CD14-positive monocyte (primary cell): ENCODE measurements at regions not wholly inside any gene's neighbourhood (a gene's known extent, or its start where the extent isn't known, plus 50 kb on each side); places are given as distances from the start of the nearest gene placed in this dataset. TPM values are rescaled to one million over a fixed set of nuclear protein-coding genes. Genes with fewer than 3 reads are reported as not detected.

Experiments
- DNase-seq, 3 donors: peaks; one replicate each; pipeline ENCODE4 v3.0.0-alpha.2; 2011 to 2022
- H2AFZ ChIP-seq: 2 replicates; pipeline ENCODE4 v1.6.0; 2012; ENCODE audit warnings: mild to moderate bottlenecking, low read depth, low read length, inconsistent platforms; ENCODE audit not compliant: insufficient read depth, poor library complexity, severe bottlenecking
- H3K27ac ChIP-seq, 2 donors: 1 replicate in 1 of 2; 2 replicates in 1 of 2; pipeline ENCODE4 v1.5.1; 2012 to 2013; ENCODE audit warnings: low read length in 2 of 2, control low read depth in 1 of 2, inconsistent platforms in 1 of 2, low read depth in 1 of 2, mild to moderate bottlenecking in 1 of 2
- H3K27me3 ChIP-seq, 2 donors: one replicate each; pipeline versions ENCODE4 v1.6.0 to v1.6.1; 2011 to 2013; ENCODE audit warnings: low read length in 2 of 2; ENCODE audit not compliant: control insufficient read depth in 2 of 2, insufficient read depth in 2 of 2
- H3K36me3 ChIP-seq, 2 donors: replicated peaks in 1 of 2; 1 replicate in 1 of 2; 2 replicates in 1 of 2; pipeline versions ENCODE4 v1.5.1 to v1.6.1; 2012 to 2013; ENCODE audit warnings: low read length in 2 of 2, control low read depth in 1 of 2, inconsistent platforms in 1 of 2, mild to moderate bottlenecking in 1 of 2; ENCODE audit not compliant: insufficient read depth in 2 of 2, control insufficient read depth in 1 of 2
- H3K4me1 ChIP-seq, 2 donors: 1 replicate in 1 of 2; 2 replicates in 1 of 2; pipeline versions ENCODE4 v1.5.1 to v1.6.1; 2012 to 2013; ENCODE audit warnings: low read length in 2 of 2, control low read depth in 1 of 2, inconsistent platforms in 1 of 2, mild to moderate bottlenecking in 1 of 2, moderate library complexity in 1 of 2; ENCODE audit not compliant: insufficient read depth in 2 of 2, control insufficient read depth in 1 of 2
- H3K4me2 ChIP-seq: replicated peaks from 2 replicates; pipeline ENCODE3; 2012; ENCODE audit warnings: low read length, moderate library complexity, mild to moderate bottlenecking; ENCODE audit not compliant: poor library complexity, severe bottlenecking; ENCODE audit errors: extremely low read depth
- H3K4me3 ChIP-seq, 3 experiments: fragments of 200-600 bp in 1 of 3; sonication (generic) in 1 of 3; replicated peaks in 1 of 3; 1 replicate in 2 of 3; 2 replicates in 1 of 3; pipeline ENCODE4 v1.5.1; 2011 to 2013; ENCODE audit warnings: low read length in 3 of 3, mild to moderate bottlenecking in 3 of 3, control low read depth in 2 of 3, low read depth in 2 of 3, inconsistent platforms in 1 of 3, moderate library complexity in 1 of 3
- H3K79me2 ChIP-seq: 2 replicates; pipeline ENCODE4 v1.6.0; 2012; ENCODE audit warnings: mild to moderate bottlenecking, control low read depth, inconsistent platforms, low read length, moderate library complexity; ENCODE audit not compliant: insufficient read depth
- H3K9ac ChIP-seq: 2 replicates; pipeline ENCODE4 v1.6.0; 2017; ENCODE audit warnings: low read length, mild to moderate bottlenecking; ENCODE audit not compliant: insufficient read depth, poor library complexity, severe bottlenecking
- H3K9me3 ChIP-seq, 2 donors: replicated peaks in 1 of 2; 1 replicate in 1 of 2; 2 replicates in 1 of 2; pipeline versions ENCODE4 v1.5.1 to v1.6.1; 2012 to 2013; ENCODE audit warnings: low read length in 2 of 2, control low read depth in 1 of 2; ENCODE audit not compliant: control insufficient read depth in 1 of 2, insufficient read depth in 1 of 2
- H4K20me1 ChIP-seq: 2 replicates; pipeline ENCODE4 v1.6.0; 2012; ENCODE audit warnings: mild to moderate bottlenecking, low read length, control low read depth, moderate library complexity; ENCODE audit not compliant: insufficient read depth
- H3K27ac Mint-ChIP-seq, 7 donors: one replicate each; pipeline ENCODE4 v1.8.0; 2020; ENCODE audit warnings: mild to moderate bottlenecking in 7 of 7, mixed read lengths in 7 of 7, moderate library complexity in 6 of 7, inconsistent platforms in 2 of 7
- H3K27me3 Mint-ChIP-seq, 3 donors: one replicate each; pipeline ENCODE4 v1.8.0; 2021 to 2022; ENCODE audit warnings: low read depth in 3 of 3, mild to moderate bottlenecking in 3 of 3, mixed read lengths in 3 of 3, moderate library complexity in 3 of 3, inconsistent platforms in 1 of 3
- H3K36me3 Mint-ChIP-seq, 2 donors: one replicate each; pipeline ENCODE4 v1.8.0; 2020; ENCODE audit warnings: mixed read lengths in 2 of 2, inconsistent platforms in 1 of 2, mild to moderate bottlenecking in 1 of 2
- H3K4me1 Mint-ChIP-seq: one replicate; pipeline ENCODE4 v1.8.0; 2020; ENCODE audit warnings: mild to moderate bottlenecking, mixed read lengths
- H3K4me3 Mint-ChIP-seq, 2 donors: one replicate each; pipeline ENCODE4 v1.8.0; 2020; ENCODE audit warnings: mild to moderate bottlenecking in 2 of 2, mixed read lengths in 2 of 2, moderate library complexity in 1 of 2
- H3K9me3 Mint-ChIP-seq, 7 donors: one replicate each; pipeline ENCODE4 v1.8.0; 2020 to 2022; ENCODE audit warnings: mixed read lengths in 7 of 7, mild to moderate bottlenecking in 6 of 7, moderate library complexity in 6 of 7, inconsistent platforms in 2 of 7
- WGBS: methylation state at CpG from one replicate; pipeline ENCODE4 v1.1.5; 2013; ENCODE audit warnings: missing lambda C conversion rate; ENCODE audit not compliant: insufficient coverage; 5-methylcytosine and 5-hydroxymethylcytosine counted together
- intact Hi-C, 2 donors: fragments of 100-400 bp; cut with micrococcal nuclease; formaldehyde crosslinking; loops; one replicate each; pipeline versions ENCODE4 v1.15.0 to v1.15.1; 2023
- small RNA-seq: library from RNA; depleted of rRNA; stranded (forward); fragments of <200 nt; gene quantifications from one replicate; pipeline ENCODE3, GENCODE V24; 2012; ENCODE audit warnings: low read depth; ENCODE audit not compliant: insufficient read length
- TF ChIP-seq, protein P1 (sequence below): fragments of 200-600 bp; IDR thresholded peaks from one replicate; pipeline ENCODE4 v1.8.0; 2022; ENCODE audit warnings: antibody characterized with exemption, mild to moderate bottlenecking

DNA sequence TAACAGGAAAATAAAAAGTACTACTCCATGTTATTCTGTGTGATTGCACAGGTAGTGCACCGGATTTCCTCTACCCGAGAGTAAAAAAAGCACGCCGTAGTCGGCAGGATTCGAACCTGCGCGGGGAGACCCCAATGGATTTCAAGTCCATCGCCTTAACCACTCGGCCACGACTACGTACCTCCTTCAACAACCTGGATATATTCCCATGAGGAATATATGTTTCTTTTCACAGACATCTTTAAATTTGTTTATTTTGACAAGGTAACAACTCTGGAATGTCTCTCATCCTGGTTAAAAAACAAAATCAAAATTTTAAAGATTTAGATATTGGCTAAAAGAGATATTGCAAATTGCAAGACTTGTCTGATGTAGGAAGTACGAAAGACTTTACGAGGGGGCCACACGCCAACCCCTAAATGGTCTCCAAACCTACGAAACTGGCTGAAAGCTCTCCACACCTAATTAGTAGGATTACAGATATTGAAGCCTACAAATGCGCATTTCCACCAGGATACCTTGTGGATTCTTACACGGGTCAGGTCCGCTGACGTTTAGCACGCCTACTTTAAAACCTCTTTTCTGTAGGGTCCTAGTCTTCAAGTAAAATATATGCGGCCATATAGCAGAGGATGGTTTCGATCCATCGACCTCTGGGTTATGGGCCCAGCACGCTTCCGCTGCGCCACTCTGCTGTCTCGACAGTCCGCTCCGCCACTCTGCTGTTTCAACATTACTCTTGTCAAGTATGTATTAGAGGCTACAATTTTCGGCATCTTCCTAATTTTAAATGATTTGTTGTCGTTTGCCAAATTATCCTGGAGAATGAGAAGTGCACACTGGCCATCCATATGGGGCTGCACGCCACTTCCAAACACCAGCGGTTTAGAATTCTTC is 52.2 kb upstream of the BTN3A2 start:
- Histone ChIP-seq H3K4me1 (peaks cover 25 to 27% of the 10 kb centered on the region in 2 donors), H3K4me3 (peak overlapping the region; percentile 39 to 96 (median 83)), H3K4me2 (peak overlapping the region; percentile 82), H4K20me1 (no peaks in the 10 kb centered on the region), H2AFZ (peak overlapping the region; percentile 40), H3K9me3 (no peaks in the 10 kb centered on the region), H3K9ac (peak overlapping the region; percentile 24), H3K79me2 (no peaks in the 10 kb centered on the region), H3K27ac (no peak overlapping the region), H3K27me3 (peaks cover 2 to 6% of the 10 kb centered on the region in 2 donors), H3K36me3 (no peaks in the 10 kb centered on the region)
- TF ChIP-seq, protein P1, sequence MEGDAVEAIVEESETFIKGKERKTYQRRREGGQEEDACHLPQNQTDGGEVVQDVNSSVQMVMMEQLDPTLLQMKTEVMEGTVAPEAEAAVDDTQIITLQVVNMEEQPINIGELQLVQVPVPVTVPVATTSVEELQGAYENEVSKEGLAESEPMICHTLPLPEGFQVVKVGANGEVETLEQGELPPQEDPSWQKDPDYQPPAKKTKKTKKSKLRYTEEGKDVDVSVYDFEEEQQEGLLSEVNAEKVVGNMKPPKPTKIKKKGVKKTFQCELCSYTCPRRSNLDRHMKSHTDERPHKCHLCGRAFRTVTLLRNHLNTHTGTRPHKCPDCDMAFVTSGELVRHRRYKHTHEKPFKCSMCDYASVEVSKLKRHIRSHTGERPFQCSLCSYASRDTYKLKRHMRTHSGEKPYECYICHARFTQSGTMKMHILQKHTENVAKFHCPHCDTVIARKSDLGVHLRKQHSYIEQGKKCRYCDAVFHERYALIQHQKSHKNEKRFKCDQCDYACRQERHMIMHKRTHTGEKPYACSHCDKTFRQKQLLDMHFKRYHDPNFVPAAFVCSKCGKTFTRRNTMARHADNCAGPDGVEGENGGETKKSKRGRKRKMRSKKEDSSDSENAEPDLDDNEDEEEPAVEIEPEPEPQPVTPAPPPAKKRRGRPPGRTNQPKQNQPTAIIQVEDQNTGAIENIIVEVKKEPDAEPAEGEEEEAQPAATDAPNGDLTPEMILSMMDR: no peak
- intact Hi-C loops: no loop called here
- Mint-ChIP-seq H3K27ac (peak overlapping the region in 3 of 7 donors; percentile 13 to 72 (median 50)), H3K4me1 (peaks cover 30% of the 10 kb centered on the region), H3K27me3 (peaks cover 11 to 23% (median 21%) of the 10 kb centered on the region in 3 donors), H3K9me3 (peaks cover 0 to 4% (median 0%) of the 10 kb centered on the region in 7 donors), H3K36me3 (peaks cover 0 to 2% of the 10 kb centered on the region in 2 donors), H3K4me3 (peak overlapping the region; percentile 85 to 86)
- DNase-seq: peak; percentile 64 to 77 (median 68)
- whole genome bisulfite sequencing: 0% methylated on average over 17 of the region's 34 CpGs

Small RNAs in the stretch of these regions (small RNA-seq; reads per million reads assigned to genes)
- not detected for gene AL031777.2
- gene HIST1H2AD: not detected
- 1.2 reads per million for gene HIST1H2APS3
- not detected for gene HIST1H4G
- gene LARP1P1: not detected
